Prostate gland (tissue), 2 donors: ENCODE measurements at regions not wholly inside any gene's neighbourhood (a gene's known extent, or its start where the extent isn't known, plus 50 kb on each side); places are given as distances from the start of the nearest gene placed in this dataset.
"Not testable (repeated sequence)": the region's sequence is repeated elsewhere in the genome, so short reads cannot be mapped to it uniquely, and the experiment has no call there.

Experiments used
- POLR2A ChIP-seq: fragments of 450-650 bp; IDR thresholded peaks from one replicate; pipeline ENCODE4 v1.6.1; 2016; ENCODE audit warnings: antibody characterized with exemption, mild to moderate bottlenecking
- TF ChIP-seq, protein P1 (sequence below), 4 experiments: fragments of 200-600 bp in 2 of 4; fragments of 450-650 bp in 2 of 4; sonication (generic) in 2 of 4; IDR thresholded peaks; 1 replicate in 3 of 4; 2 replicates in 1 of 4; pipeline ENCODE4 v1.5.1; 2016 to 2019; ENCODE audit warnings: antibody characterized with exemption in 4 of 4, mild to moderate bottlenecking in 2 of 4, moderate library complexity in 2 of 4

DNA sequence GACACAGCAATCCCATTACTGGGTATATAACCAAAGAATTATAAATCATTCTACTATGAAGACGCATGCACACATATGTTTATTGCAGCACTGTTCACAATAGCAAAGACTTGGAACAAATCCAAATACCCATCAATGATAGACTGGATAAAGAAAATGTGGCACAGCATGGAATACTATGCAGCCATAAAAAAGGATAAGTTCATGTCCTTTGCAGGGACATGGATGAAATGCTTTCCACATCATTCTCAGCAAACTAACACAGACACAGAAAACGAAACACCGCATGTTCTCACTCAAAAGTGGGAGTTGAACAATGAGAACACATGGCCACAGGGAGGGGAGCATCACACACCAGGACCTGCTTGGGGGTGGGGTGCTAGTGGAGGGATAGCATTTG lies 613.0 kb downstream of the RFPL4B start:
- TF ChIP-seq, protein P1, sequence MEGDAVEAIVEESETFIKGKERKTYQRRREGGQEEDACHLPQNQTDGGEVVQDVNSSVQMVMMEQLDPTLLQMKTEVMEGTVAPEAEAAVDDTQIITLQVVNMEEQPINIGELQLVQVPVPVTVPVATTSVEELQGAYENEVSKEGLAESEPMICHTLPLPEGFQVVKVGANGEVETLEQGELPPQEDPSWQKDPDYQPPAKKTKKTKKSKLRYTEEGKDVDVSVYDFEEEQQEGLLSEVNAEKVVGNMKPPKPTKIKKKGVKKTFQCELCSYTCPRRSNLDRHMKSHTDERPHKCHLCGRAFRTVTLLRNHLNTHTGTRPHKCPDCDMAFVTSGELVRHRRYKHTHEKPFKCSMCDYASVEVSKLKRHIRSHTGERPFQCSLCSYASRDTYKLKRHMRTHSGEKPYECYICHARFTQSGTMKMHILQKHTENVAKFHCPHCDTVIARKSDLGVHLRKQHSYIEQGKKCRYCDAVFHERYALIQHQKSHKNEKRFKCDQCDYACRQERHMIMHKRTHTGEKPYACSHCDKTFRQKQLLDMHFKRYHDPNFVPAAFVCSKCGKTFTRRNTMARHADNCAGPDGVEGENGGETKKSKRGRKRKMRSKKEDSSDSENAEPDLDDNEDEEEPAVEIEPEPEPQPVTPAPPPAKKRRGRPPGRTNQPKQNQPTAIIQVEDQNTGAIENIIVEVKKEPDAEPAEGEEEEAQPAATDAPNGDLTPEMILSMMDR (IDR thresholded peaks at IDR 0.05), result not testable (repeated sequence)
- not testable (repeated sequence) for TF ChIP-seq POLR2A
